ENCODE measurements at regions not wholly inside any gene's neighbourhood (a gene's known extent, or its start where the extent isn't known, plus 50 kb on each side); places are given as distances from the start of the nearest gene placed in this dataset.

DNA sequence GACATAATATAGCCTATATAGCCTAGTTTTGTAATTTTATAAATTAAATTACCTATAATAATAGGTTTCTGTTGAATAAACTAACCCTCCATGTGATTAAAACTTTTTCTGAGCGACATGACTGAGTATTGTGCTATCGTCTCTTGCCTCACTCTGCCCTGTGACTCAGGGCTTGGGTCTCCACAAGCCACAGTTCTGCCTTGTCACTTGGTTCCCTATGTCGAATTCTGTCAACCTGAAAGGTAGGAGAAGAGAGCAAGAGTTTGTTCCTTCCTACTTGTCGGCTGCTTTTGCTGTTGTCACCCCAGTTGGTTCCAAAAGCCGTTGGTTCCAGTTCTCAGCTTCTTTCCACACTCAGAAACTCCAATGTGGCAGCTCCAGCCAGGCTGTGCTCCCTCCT, 285.9 kb downstream of the PSAT1 start:
- Histone ChIP-seq H3K36me3 (ENCODE audit: control insufficient read depth, insufficient read depth, low read length) (no peaks in the 10 kb centered on the region), H3K27me3 (ENCODE audit: control insufficient read depth, insufficient read depth, low read length) (no peaks in the 10 kb centered on the region), H3K4me3 (ENCODE audit: low read depth, low read length) (no peak overlapping the region)
- CTCF ChIA-PET: no interaction called here
- no peak for DNase-seq (ENCODE audit: low read depth)
- POLR2A ChIA-PET: no interaction called here
- TF ChIP-seq, protein P1, sequence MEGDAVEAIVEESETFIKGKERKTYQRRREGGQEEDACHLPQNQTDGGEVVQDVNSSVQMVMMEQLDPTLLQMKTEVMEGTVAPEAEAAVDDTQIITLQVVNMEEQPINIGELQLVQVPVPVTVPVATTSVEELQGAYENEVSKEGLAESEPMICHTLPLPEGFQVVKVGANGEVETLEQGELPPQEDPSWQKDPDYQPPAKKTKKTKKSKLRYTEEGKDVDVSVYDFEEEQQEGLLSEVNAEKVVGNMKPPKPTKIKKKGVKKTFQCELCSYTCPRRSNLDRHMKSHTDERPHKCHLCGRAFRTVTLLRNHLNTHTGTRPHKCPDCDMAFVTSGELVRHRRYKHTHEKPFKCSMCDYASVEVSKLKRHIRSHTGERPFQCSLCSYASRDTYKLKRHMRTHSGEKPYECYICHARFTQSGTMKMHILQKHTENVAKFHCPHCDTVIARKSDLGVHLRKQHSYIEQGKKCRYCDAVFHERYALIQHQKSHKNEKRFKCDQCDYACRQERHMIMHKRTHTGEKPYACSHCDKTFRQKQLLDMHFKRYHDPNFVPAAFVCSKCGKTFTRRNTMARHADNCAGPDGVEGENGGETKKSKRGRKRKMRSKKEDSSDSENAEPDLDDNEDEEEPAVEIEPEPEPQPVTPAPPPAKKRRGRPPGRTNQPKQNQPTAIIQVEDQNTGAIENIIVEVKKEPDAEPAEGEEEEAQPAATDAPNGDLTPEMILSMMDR (IDR thresholded peaks at IDR 0.05; ENCODE audit: insufficient read depth, low read depth, low read length): no peak

- Histone ChIP-seq H3K4me3 (ENCODE audit: low read depth, low read length) (no peak overlapping the region), H3K36me3 (ENCODE audit: control insufficient read depth, insufficient read depth, low read length) (no peaks in the 10 kb centered on the region), H3K27me3 (ENCODE audit: control insufficient read depth, insufficient read depth, low read length) (no peaks in the 10 kb centered on the region)
- DNase-seq (ENCODE audit: low read depth): no peak
- ChIA-PET POLR2A (no interaction called here), CTCF (interaction anchor here (0.6 kb wide), 1 partner anchor 506 kb away, joined by 3 read pairs; no protein-coding TSS in a partner anchor)
- TF ChIP-seq, protein P1 (IDR thresholded peaks at IDR 0.05; ENCODE audit: insufficient read depth, low read depth, low read length): no peak
Observed at GRCh38 chr9:78584589-78584988, 287.7 kb downstream of the PSAT1 start.

GRCh38 chr9:78585909-78586308, 289.0 kb downstream of the PSAT1 start:
- Histone ChIP-seq H3K27me3 (ENCODE audit: control insufficient read depth, insufficient read depth, low read length) (no peaks in the 10 kb centered on the region), H3K4me3 (ENCODE audit: low read depth, low read length) (no peak overlapping the region), H3K36me3 (ENCODE audit: control insufficient read depth, insufficient read depth, low read length) (no peaks in the 10 kb centered on the region)
- POLR2A ChIA-PET: no interaction called here
- TF ChIP-seq, protein P1 (IDR thresholded peaks at IDR 0.05; ENCODE audit: insufficient read depth, low read depth, low read length): no peak
- DNase-seq (ENCODE audit: low read depth): no peak
- CTCF ChIA-PET: no interaction called here

DNA sequence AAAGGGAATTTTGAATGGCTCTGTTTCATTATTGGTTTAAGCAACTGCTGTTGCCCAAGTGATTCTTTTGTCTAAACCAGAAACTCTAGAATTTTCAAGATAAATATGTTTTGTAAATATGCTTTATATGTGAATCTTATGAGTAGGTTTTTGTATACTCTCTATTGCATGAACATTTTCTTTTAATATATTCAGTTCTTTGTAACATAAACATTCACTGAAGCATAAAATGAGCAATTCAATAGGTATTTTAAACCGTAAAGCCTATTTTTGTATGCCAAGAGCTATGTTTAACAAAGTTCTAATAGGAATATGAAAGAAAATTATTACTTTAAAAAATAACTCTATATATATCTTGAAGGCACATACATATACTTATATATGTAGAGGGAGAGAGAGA, 293.1 kb downstream of the PSAT1 start:
- no peak for DNase-seq (ENCODE audit: low read depth)
- ChIA-PET CTCF (no interaction called here), POLR2A (no interaction called here)
- Histone ChIP-seq H3K27me3 (ENCODE audit: control insufficient read depth, insufficient read depth, low read length) (no peaks in the 10 kb centered on the region), H3K36me3 (ENCODE audit: control insufficient read depth, insufficient read depth, low read length) (no peaks in the 10 kb centered on the region), H3K4me3 (ENCODE audit: low read depth, low read length) (no peak overlapping the region)
- TF ChIP-seq, protein P1 (IDR thresholded peaks at IDR 0.05; ENCODE audit: insufficient read depth, low read depth, low read length): no peak

- POLR2A ChIA-PET: interaction anchor here (0.6 to 0.7 kb wide), 3 partner anchors 83 to 115 kb away, joined by 3 to 4 read pairs (median 3); no protein-coding TSS in a partner anchor
- CTCF ChIA-PET: interaction anchor here (0.7 to 1.4 kb wide), 2 partner anchors 26 to 154 kb away, joined by 3 to 7 read pairs; no protein-coding TSS in a partner anchor
Observed at GRCh38 chr9:78592811-78593210, 295.9 kb downstream of the PSAT1 start.

More at GRCh38 chr9:78592811-78593210, 295.9 kb downstream of the PSAT1 start:
- DNase-seq (ENCODE audit: low read depth): no peak
- H3K4me3 ChIP-seq (ENCODE audit: low read depth, low read length): no peak overlapping the region
- H3K36me3 ChIP-seq (ENCODE audit: control insufficient read depth, insufficient read depth, low read length): no peaks in the 10 kb centered on the region
- TF ChIP-seq, protein P1 (IDR thresholded peaks at IDR 0.05; ENCODE audit: insufficient read depth, low read depth, low read length): no peak
- no peaks in the 10 kb centered on the region for H3K27me3 ChIP-seq (ENCODE audit: control insufficient read depth, insufficient read depth, low read length)

All from BJ (cell line).